B cell (primary cell): ENCODE measurements at regions not wholly inside any gene's neighbourhood (a gene's known extent, or its start where the extent isn't known, plus 50 kb on each side); places are given as distances from the start of the nearest gene placed in this dataset.

Experiments
- ATAC-seq: fragments of 200-7000 bp; cut with Tn5 transposase; one replicate; pipeline ENCODE4 v1.10.0; 2021; ENCODE audit warnings: low read depth, mild to moderate bottlenecking, moderate number of reproducible peaks, moderate library complexity
- CTCF ChIA-PET: fragments of 350-600 bp; sonication (Branson Sonifier 250); formaldehyde crosslinking; loops from one replicate; lab custom pipeline; 2021; ENCODE audit warnings: antibody characterized with exemption, inconsistent platforms; lab: Charles Lee
- POLR2A ChIA-PET: fragments of 350-600 bp; sonication (Branson Sonifier 250); formaldehyde crosslinking; loops from one replicate; lab custom pipeline; 2021; ENCODE audit warnings: antibody characterized with exemption; lab: Charles Lee
- DNase-seq: peaks from one replicate; pipeline ENCODE4 v3.0.0; 2013
- H2AFZ ChIP-seq: 2 replicates; pipeline ENCODE4 v1.6.1; 2012; ENCODE audit warnings: mild to moderate bottlenecking, low read depth, low read length; ENCODE audit not compliant: insufficient read depth, poor library complexity, severe bottlenecking
- H3K27ac ChIP-seq, 2 donors: 1 replicate in 1 of 2; 2 replicates in 1 of 2; pipeline ENCODE4 v1.5.1; 2012 to 2013; ENCODE audit warnings: low read length in 2 of 2, mild to moderate bottlenecking in 2 of 2, moderate library complexity in 1 of 2
- H3K27me3 ChIP-seq, 4 experiments: fragments of 200-600 bp in 1 of 4; sonication (generic) in 1 of 4; replicated peaks in 1 of 4; 1 replicate in 2 of 4; 2 replicates in 2 of 4; pipeline versions ENCODE4 v1.6.1 to v1.7.0; 2013 to 2016; ENCODE audit warnings: low read length in 3 of 4, mild to moderate bottlenecking in 2 of 4, mixed read lengths in 1 of 4, moderate library complexity in 1 of 4; ENCODE audit not compliant: insufficient read depth in 4 of 4, control insufficient read depth in 3 of 4; ENCODE audit errors: control extremely low read depth in 1 of 4
- H3K36me3 ChIP-seq, 2 experiments: replicated peaks in 1 of 2; 1 replicate in 1 of 2; 2 replicates in 1 of 2; pipeline versions ENCODE4 v1.6.1 to v1.7.1; 2013; ENCODE audit warnings: low read length in 1 of 2; ENCODE audit not compliant: insufficient read depth in 2 of 2, control insufficient read depth in 1 of 2; ENCODE audit errors: control extremely low read depth in 1 of 2, extremely low read depth in 1 of 2
- H3K4me1 ChIP-seq, 2 donors: fragments of 200-600 bp in 1 of 2; sonication (generic) in 1 of 2; 1 replicate in 1 of 2; 2 replicates in 1 of 2; pipeline versions ENCODE4 v1.5.1 to v1.6.1; 2013 to 2017; ENCODE audit warnings: low read length in 2 of 2; ENCODE audit not compliant: control insufficient read depth in 2 of 2, insufficient read depth in 2 of 2
- H3K4me2 ChIP-seq: replicated peaks from 2 replicates; pipeline ENCODE3; 2012; ENCODE audit warnings: mild to moderate bottlenecking, low read depth, low read length; ENCODE audit not compliant: poor library complexity, severe bottlenecking
- H3K4me3 ChIP-seq, 5 experiments: fragments of 200-600 bp in 1 of 5; sonication (generic) in 1 of 5; 1 replicate in 3 of 5; 2 replicates in 2 of 5; pipeline versions ENCODE4 v1.5.1 to v1.7.0; 2011 to 2016; ENCODE audit warnings: low read length in 4 of 5, mild to moderate bottlenecking in 4 of 5, low read depth in 2 of 5, control low read depth in 1 of 5, moderate library complexity in 1 of 5; ENCODE audit not compliant: insufficient read depth in 1 of 5; ENCODE audit errors: control extremely low read depth in 1 of 5, extremely low read depth in 1 of 5
- H3K79me2 ChIP-seq: fragments of 200-600 bp; sonication (generic); one replicate; pipeline ENCODE4 v1.6.0; 2016; ENCODE audit warnings: low read length; ENCODE audit not compliant: control insufficient read depth, insufficient read depth
- H3K9ac ChIP-seq: fragments of 200-600 bp; sonication (generic); 2 replicates; pipeline ENCODE4 v1.6.1; 2017; ENCODE audit warnings: mild to moderate bottlenecking, low read length, moderate library complexity
- H3K9me3 ChIP-seq, 3 donors: one replicate each; pipeline versions ENCODE4 v1.6.1 to v1.7.1; 2013; ENCODE audit warnings: low read length in 2 of 3; ENCODE audit not compliant: control insufficient read depth in 2 of 3, insufficient read depth in 1 of 3; ENCODE audit errors: control extremely low read depth in 1 of 3
- H4K20me1 ChIP-seq: 2 replicates; pipeline ENCODE4 v1.6.0; 2012; ENCODE audit warnings: mild to moderate bottlenecking, low read length; ENCODE audit not compliant: insufficient read depth, control insufficient read depth, poor library complexity, severe bottlenecking
- H3K27ac Mint-ChIP-seq: one replicate; pipeline ENCODE4 v1.8.0; 2021; ENCODE audit warnings: mixed read lengths
- H3K27me3 Mint-ChIP-seq: one replicate; pipeline ENCODE4 v1.8.0; 2021; ENCODE audit warnings: mixed read lengths
- H3K4me1 Mint-ChIP-seq: one replicate; pipeline ENCODE4 v1.8.0; 2021; ENCODE audit warnings: mixed read lengths
- H3K4me3 Mint-ChIP-seq: one replicate; pipeline ENCODE4 v1.8.0; 2021; ENCODE audit warnings: mixed read lengths
- H3K9me3 Mint-ChIP-seq: one replicate; pipeline ENCODE4 v1.8.0; 2022; ENCODE audit warnings: mixed read lengths; ENCODE audit not compliant: insufficient read depth
- CTCF ChIP-seq: fragments of 200-600 bp; IDR thresholded peaks from one replicate; pipeline ENCODE4 v1.8.0; 2022; ENCODE audit warnings: antibody characterized with exemption, mild to moderate bottlenecking
- EZH2 ChIP-seq: IDR thresholded peaks from 2 replicates; pipeline ENCODE4 v1.6.1; 2012; ENCODE audit warnings: borderline replicate concordance, low read depth, mild to moderate bottlenecking, moderate library complexity, low read length; ENCODE audit not compliant: insufficient read depth, poor library complexity, severe bottlenecking
- WGBS: methylation state at CpG from one replicate; pipeline ENCODE4 v1.1.5; 2013; ENCODE audit warnings: missing lambda C conversion rate; ENCODE audit not compliant: insufficient coverage; 5-methylcytosine and 5-hydroxymethylcytosine counted together
- intact Hi-C: fragments of 100-400 bp; cut with micrococcal nuclease; formaldehyde crosslinking; loops from one replicate; pipeline ENCODE4 v1.10.0; 2022

GRCh38 chr16:86986136-86986535 lies 331.1 kb downstream of the C16orf95 start:
- ChIA-PET CTCF (no interaction called here), POLR2A (no interaction called here)
- H3K4me2 ChIP-seq: no peak overlapping the region
- H3K27me3 Mint-ChIP-seq: peaks cover 11% of the 10 kb centered on the region
- no peak overlapping the region for H3K4me3 Mint-ChIP-seq
- 81% methylated on average over 3 of the region's 7 CpGs for WGBS
- TF ChIP-seq EZH2: no peak
- no peak for TF ChIP-seq CTCF
- H3K79me2 ChIP-seq: no peaks in the 10 kb centered on the region
- H3K4me1 ChIP-seq: no peaks in the 10 kb centered on the region
- H3K27ac ChIP-seq: no peak overlapping the region
- no peak overlapping the region for H3K4me3 ChIP-seq
- no peak overlapping the region for H3K27ac Mint-ChIP-seq
- peaks cover 0 to 4% (median 0%) of the 10 kb centered on the region in 3 donors for H3K9me3 ChIP-seq
- H3K4me1 Mint-ChIP-seq: peaks cover 2% of the 10 kb centered on the region
- intact Hi-C loops: no loop called here
- DNase-seq (no peak), ATAC-seq (no peak)
- H3K9me3 Mint-ChIP-seq: no peaks in the 10 kb centered on the region
- no peaks in the 10 kb centered on the region for H4K20me1 ChIP-seq
- H2AFZ ChIP-seq: no peak overlapping the region
- no peaks in the 10 kb centered on the region for H3K36me3 ChIP-seq
- H3K27me3 ChIP-seq: no peaks in the 10 kb centered on the region
- no peak overlapping the region for H3K9ac ChIP-seq

- POLR2A ChIA-PET: no interaction called here
Measured at GRCh38 chr16:86986809-86987487, 330.2 kb downstream of the C16orf95 start.

More at GRCh38 chr16:86986809-86987487, 330.2 kb downstream of the C16orf95 start:
- no peak for TF ChIP-seq EZH2
- no peak for TF ChIP-seq CTCF
- 94% methylated on average over 16 of the region's 18 CpGs for WGBS
- intact Hi-C loops: no loop called here
- Mint-ChIP-seq H3K9me3 (no peaks in the 10 kb centered on the region), H3K27ac (no peak overlapping the region), H3K4me3 (no peak overlapping the region), H3K27me3 (peaks cover 19% of the 10 kb centered on the region), H3K4me1 (peaks cover 2% of the 10 kb centered on the region)
- no peak overlapping the region for H2AFZ ChIP-seq
- no peaks in the 10 kb centered on the region for H3K27me3 ChIP-seq
- H3K36me3 ChIP-seq: no peaks in the 10 kb centered on the region
- H3K4me3 ChIP-seq: no peak overlapping the region
- H3K4me1 ChIP-seq: no peaks in the 10 kb centered on the region
- H3K9me3 ChIP-seq: peaks cover 0 to 4% (median 0%) of the 10 kb centered on the region in 3 donors
- no peak overlapping the region for H3K27ac ChIP-seq
- no peak overlapping the region for H3K4me2 ChIP-seq
- H4K20me1 ChIP-seq: no peaks in the 10 kb centered on the region
- no peaks in the 10 kb centered on the region for H3K79me2 ChIP-seq
- no peak overlapping the region for H3K9ac ChIP-seq
- DNase-seq (no peak), ATAC-seq (no peak)
- CTCF ChIA-PET: no interaction called here
